Central memory CD4-positive, alpha-beta T cell (primary cell): ENCODE measurements at regions not wholly inside any gene's neighbourhood (a gene's known extent, or its start where the extent isn't known, plus 50 kb on each side); places are given as distances from the start of the nearest gene placed in this dataset.
A peak's percentile ranks its signal among the peaks of the same experiment; 100 is the strongest.
"Not testable (repeated sequence)": the region's sequence is repeated elsewhere in the genome, so short reads cannot be mapped to it uniquely, and the experiment has no call there.

Source experiments
- DNase-seq: peaks from one replicate; pipeline ENCODE4 v3.0.0; 2022

- DNase-seq = not testable (repeated sequence)
Observed at GRCh38 chr15:20234006-20234540, 307.5 kb downstream of the GOLGA6L6 start.

- DNase-seq = not testable (repeated sequence)
Observed at GRCh38 chr15:20232457-20232856, 309.1 kb downstream of the GOLGA6L6 start.

- DNase-seq = not testable (repeated sequence)
Observed at GRCh38 chr15:20230656-20231055, 310.9 kb downstream of the GOLGA6L6 start.

DNA sequence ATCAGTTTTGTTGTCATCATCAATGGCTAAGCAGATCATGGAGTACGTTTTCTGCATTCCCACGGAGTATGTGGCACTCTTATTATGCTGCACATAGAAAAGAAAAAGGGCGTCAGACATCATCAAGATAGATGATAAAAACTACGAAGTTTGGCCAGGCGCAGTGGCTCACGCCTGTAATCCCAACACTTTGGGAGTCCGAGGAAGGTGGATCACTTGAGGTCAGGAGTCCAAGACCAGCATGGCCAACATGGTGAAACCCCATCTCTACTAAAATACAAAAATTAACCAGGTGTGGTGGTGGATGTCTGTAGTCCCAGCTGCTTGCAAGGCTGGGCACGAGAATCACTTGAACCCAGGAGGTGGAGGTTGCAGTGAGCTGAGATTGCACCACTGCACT is 312.8 kb downstream of the GOLGA6L6 start:
- not testable (repeated sequence) for DNase-seq

- not testable (repeated sequence) for DNase-seq
Observed at GRCh38 chr15:20227119-20227853, 314.3 kb downstream of the GOLGA6L6 start.

DNA sequence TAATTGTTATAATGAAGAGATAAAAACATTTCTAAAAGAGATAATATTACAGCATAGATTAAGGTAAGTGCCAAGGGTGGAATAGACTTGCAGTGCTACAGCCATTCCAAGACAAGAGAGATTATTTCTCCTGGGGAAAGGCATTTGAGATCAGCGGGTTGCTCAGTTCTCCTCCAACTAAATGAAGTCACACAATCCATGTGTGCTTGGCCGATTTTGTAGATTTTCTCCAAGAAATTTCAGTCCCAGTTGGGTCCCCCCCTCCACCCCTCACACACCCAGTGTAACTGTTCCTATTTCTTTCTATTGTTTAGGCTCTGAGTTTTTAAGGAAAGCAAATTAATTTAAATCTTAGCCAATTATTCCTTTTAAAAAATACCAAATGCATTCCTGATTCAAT is 315.1 kb downstream of the GOLGA6L6 start:
- DNase-seq = not testable (repeated sequence)

DNA sequence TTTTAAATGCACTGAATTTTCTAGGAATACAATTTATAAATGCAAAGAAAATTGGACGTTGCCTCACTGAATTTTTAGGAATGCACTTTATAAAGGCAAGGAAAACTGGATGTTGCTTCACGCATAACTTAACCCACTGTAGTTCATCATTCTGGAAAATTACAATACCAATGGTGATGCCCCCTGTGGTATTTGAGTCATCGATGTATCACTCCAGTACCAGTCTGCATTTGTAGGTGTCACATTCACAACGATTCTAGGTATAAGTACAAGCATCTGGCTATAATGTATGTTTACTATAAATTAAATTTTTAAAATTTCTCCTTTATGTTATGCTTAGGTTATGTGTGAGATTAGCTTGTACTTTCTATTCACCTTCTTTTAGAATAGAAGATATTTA is 320.5 kb downstream of the GOLGA6L6 start:
- DNase-seq = not testable (repeated sequence)

- not testable (repeated sequence) for DNase-seq
Observed at GRCh38 chr15:20219171-20219570, 322.4 kb downstream of the GOLGA6L6 start.

- DNase-seq = not testable (repeated sequence)
Observed at GRCh38 chr15:20215700-20216099, 325.9 kb downstream of the GOLGA6L6 start.

DNA sequence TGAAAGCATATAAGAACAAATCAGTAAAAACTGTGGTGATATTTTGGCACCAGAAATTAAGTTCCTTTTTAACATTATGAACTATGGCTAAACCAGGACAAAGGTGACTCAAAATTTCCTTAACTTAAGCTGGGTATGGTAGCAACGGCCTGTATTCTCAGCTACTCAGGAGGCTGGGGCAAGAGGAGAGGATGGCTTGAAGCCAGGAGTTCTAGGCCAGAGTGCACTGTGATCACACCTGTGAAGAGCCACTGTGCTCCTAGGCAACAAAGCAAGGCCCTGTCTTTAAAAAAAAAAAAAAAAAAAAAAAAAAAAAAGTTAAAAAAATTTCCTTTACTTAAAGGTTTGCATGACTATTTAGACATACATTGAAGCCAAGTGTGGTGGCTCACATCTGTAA is 327.5 kb downstream of the GOLGA6L6 start:
- not testable (repeated sequence) for DNase-seq

DNA sequence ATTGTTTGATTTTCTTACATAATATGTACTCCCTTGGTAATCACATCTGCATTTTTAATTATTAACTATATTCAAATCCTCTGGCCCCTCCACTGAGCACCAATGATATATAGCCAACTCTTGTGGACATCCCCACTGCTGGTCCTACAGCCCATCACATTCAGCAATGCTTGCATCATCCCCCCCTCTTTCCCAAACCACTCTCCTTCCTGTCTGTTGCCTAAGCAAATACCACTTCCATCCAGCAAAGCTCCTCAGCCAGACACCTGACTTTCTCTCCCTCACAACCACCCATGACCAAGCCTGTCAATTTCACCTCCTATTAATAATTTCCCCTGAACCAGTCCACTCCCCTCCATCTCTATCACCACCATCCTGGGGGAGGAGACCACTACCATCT is 330.1 kb downstream of the GOLGA6L6 start:
- DNase-seq = not testable (repeated sequence)

DNA sequence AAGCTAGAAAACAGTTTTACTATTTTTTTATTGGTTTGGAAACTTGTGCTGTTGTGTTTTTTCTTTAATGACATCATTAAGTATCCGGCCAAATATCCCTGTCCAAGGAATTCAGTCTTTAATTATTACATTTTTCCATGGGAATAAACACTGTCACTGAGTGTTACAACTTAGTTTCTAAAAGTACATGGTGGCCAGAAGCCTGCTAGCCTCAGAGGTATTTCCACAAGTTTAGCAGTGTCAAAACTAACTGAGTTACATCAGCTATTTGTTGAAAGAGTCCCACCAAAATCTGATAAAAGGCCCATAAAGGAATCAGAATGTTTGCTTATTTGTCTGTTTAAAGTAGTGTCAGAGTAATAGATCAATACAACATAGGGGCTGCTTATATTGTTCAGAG is 331.6 kb downstream of the GOLGA6L6 start:
- not testable (repeated sequence) for DNase-seq

DNA sequence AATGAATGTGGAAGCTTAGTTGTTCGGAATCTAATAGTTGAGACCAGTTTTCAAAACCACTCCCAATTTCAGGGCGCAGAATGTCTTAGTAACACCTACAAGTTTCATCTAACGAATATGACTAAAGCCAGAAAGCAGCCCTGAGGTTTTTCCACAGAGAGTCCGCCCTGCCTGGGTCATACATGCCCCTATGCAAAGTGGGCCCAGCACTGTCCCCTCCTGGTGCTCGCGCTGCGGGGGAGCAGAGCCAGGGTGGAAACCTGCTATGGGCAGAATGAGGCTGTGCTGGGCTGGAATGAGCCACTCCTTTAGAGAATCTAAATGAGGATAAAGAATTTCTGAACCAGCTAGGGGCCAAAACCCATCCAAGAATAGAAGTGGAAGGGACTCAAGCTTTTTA is 334.0 kb downstream of the GOLGA6L6 start:
- DNase-seq = not testable (repeated sequence)

DNA sequence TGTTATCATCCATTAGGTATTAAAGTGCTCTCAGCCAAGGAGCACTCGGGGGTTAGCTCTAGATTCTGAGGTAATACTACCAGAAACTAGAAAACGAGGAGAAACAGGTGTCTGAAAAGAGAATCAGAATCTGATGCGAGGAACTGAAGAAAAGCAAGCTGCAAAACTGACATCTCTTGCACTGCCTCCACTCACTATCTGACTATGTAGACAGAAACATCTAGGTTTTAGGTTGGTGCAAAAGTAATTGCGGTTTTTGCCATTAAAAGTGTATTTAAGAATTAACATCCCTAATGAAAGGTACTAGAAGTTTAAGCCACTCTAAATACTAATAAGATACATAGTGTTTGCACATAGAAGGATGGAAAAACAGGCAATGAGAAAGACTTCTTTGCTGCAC is 334.4 kb downstream of the GOLGA6L6 start:
- not testable (repeated sequence) for DNase-seq

DNA sequence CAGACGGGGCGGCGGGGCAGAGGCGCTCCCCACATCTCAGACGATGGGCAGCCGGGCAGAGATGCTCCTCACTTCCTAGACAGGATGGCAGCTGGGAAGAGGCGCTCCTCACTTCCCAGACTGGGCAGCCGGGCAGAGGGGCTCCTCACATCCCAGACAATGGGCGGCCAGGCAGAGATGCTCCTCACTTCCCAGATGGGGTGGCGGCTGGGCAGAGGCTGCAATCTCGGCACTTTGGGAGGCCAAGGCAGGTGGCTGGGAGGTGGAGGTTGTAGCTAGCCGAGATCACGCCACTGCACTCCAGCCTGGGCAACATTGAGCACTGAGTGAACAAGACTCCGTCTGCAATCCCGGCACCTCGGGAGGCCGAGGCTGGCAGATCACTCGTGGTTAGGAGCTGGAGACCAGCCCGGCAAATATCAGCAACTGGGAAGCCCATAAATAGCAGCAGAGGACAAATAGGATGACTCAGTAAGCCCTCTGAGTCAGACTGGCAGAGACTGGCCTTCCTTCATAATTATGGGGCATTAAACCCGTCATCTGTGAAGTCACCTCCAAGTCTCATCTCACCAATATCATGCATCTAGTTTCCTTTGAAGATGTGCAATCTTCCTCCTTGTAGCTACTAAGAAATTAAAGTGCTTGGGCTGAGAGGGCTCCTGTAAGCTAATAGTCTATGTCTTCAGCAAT is 337.3 kb downstream of the GOLGA6L6 start:
- not testable (repeated sequence) for DNase-seq

DNA sequence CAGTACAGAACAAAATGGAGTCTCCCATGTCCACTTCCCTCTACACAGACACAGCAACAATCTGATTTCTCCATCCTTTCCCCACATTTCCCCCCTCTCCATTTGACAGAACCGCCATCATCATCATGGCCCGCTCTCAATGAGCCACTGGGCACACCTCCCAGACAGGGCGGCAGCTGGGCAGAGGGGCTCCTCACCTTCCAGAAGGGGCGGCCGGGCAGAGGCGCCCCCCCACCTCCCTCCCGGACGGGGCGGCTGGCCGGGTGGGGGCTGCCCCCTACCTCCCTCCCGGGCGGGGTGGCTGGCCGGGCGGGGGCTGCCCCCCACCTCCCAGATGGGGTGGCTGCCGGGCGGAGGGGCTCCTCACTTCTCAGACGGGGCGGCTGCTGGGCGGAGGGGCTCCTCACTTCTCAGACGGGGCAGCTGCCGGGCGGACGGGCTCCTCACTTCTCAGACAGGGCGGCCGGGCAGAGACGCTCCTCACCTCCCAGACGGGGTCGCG is 337.9 kb downstream of the GOLGA6L6 start:
- not testable (repeated sequence) for DNase-seq

DNA sequence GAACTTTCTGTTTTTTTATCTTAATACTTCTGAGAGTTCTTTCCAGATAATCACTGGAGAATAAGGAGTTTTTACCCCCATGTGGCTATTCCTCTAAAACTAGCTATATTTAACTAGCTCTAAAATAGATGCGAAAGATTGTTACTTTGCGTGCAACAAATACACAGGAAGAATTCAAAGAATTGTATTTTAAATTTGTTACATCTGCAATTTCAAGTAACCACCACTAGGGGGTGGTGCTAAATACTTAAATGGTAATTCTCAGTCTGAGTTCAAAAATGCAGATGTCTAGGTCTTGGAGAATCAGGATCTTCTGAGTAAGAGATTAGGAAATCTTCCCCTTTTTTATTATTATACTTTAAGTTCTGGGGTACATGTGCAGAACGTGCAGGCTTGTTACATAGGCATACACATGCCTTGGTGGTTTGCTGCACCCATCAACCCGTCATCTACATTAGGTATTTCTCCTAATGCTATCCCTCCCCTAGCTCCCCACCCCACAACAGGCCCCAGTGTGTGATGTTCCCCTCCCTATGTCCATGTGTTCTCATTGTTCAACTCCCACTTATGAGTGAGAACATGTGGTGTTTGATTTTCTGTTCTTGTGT is 346.9 kb downstream of the GOLGA6L6 start:
- DNase-seq = not testable (repeated sequence)

- peak; percentile 34 for DNase-seq
Observed at GRCh38 chr15:20192982-20193929, 348.3 kb downstream of the GOLGA6L6 start.

- not testable (repeated sequence) for DNase-seq
Observed at GRCh38 chr15:20191508-20192125, 350.0 kb downstream of the GOLGA6L6 start.

GRCh38 chr15:20188611-20189010 is 353.0 kb downstream of the GOLGA6L6 start:
- not testable (repeated sequence) for DNase-seq
